ENCODE measurements at regions not wholly inside any gene's neighbourhood (a gene's known extent, or its start where the extent isn't known, plus 50 kb on each side); places are given as distances from the start of the nearest gene placed in this dataset.

DNA sequence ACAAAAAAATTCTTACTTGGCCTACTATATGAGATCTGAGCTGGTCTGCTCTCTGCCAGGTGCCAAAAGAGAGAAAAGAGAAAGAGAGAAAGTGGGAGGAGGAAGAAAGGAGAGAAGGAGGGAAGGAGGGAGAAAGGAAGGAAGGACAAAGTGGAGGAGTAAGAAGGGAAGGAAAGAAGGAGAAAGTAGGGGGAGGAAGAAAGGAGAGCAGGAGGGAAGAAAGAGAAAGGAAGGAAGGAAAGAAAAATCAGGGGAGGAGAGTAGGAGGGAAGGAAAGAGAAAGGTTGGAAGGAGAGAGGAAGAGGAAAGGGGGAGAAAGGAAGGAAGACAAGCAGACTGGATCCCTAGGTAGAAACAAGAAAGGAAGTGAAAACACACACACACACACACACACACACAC is 96.8 kb downstream of the RPS29 start:
- TF ChIP-seq, protein P1, sequence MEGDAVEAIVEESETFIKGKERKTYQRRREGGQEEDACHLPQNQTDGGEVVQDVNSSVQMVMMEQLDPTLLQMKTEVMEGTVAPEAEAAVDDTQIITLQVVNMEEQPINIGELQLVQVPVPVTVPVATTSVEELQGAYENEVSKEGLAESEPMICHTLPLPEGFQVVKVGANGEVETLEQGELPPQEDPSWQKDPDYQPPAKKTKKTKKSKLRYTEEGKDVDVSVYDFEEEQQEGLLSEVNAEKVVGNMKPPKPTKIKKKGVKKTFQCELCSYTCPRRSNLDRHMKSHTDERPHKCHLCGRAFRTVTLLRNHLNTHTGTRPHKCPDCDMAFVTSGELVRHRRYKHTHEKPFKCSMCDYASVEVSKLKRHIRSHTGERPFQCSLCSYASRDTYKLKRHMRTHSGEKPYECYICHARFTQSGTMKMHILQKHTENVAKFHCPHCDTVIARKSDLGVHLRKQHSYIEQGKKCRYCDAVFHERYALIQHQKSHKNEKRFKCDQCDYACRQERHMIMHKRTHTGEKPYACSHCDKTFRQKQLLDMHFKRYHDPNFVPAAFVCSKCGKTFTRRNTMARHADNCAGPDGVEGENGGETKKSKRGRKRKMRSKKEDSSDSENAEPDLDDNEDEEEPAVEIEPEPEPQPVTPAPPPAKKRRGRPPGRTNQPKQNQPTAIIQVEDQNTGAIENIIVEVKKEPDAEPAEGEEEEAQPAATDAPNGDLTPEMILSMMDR (IDR thresholded peaks at IDR 0.05; ENCODE audit: low read depth, low read length, missing control alignments) = no peak
- in situ Hi-C loops (cut with HindIII; ENCODE audit: low sequenced_read_pairs) = no loop called here
- no peak overlapping the region for H3K4me3 ChIP-seq (ENCODE audit: low read depth, low read length)
- DNase-seq (ENCODE audit: low read depth) = no peak

DNA sequence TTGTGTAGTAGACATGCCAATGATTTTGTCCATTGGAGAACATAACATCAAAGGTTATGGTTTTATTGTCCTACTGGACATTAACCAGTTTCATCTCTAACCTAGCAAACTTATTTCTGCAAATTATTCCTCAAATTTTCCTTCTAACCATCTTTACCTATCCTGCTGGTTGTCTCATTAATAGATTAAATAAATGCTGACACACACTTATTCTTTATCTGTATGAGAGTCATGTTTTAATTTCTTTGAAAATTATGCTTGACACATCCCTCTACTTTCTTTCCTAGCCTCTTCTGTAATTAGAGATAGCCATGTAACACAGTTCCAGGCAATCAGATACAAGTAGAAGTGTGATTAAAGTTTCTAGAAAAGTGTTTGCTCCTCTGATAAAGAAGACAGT is 98.9 kb downstream of the RPS29 start:
- no peak for DNase-seq (ENCODE audit: low read depth)
- H3K4me3 ChIP-seq (ENCODE audit: low read depth, low read length) = no peak overlapping the region
- in situ Hi-C loops (cut with HindIII; ENCODE audit: low sequenced_read_pairs) = no loop called here
- TF ChIP-seq, protein P1 (IDR thresholded peaks at IDR 0.05; ENCODE audit: low read depth, low read length, missing control alignments) = no peak

DNA sequence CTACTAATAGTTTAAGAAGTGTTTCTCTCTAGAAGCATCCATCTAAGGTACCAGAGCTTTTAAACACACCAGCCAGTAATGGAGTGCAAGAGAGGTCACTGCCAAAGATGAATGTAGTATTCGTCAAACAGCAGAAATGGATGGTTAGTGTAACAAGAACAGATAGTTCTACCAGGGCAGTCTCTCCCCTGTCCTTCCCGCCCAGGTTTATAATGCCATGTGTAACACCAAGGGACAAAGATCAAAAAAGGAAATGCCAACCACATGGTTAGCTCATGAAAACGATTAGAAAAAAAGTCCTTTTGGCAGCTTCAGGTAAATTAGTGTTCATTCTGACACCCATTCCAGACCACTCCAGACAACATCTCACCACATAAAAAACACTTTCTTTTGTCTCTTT is 100.9 kb downstream of the RPS29 start:
- TF ChIP-seq, protein P1 (IDR thresholded peaks at IDR 0.05; ENCODE audit: low read depth, low read length, missing control alignments) = no peak
- in situ Hi-C loops (cut with HindIII; ENCODE audit: low sequenced_read_pairs) = no loop called here
- no peak for DNase-seq (ENCODE audit: low read depth)
- H3K4me3 ChIP-seq (ENCODE audit: low read depth, low read length) = no peak overlapping the region

DNA sequence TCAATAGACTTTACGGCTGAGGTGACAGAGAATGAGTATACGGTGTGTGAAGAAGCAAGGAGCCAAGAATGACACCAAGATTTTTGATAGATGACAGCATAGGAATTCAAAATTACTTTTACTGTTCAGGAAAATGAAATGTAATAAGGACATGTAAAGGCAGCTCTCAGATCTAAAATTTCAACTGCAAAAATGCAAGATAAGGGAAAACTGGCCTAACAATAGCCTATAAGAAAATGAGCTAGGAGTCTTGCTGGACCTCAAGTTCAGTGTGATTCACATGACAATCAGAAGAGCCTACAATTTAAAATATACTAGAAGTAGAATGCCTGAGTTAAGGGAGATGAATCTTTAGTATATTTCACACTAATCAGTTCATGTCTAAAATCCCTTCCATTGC is 102.0 kb downstream of the RPS29 start:
- no peak for DNase-seq (ENCODE audit: low read depth)
- TF ChIP-seq, protein P1 (IDR thresholded peaks at IDR 0.05; ENCODE audit: low read depth, low read length, missing control alignments) = no peak
- H3K4me3 ChIP-seq (ENCODE audit: low read depth, low read length) = no peak overlapping the region
- in situ Hi-C loops (cut with HindIII; ENCODE audit: low sequenced_read_pairs) = no loop called here

DNA sequence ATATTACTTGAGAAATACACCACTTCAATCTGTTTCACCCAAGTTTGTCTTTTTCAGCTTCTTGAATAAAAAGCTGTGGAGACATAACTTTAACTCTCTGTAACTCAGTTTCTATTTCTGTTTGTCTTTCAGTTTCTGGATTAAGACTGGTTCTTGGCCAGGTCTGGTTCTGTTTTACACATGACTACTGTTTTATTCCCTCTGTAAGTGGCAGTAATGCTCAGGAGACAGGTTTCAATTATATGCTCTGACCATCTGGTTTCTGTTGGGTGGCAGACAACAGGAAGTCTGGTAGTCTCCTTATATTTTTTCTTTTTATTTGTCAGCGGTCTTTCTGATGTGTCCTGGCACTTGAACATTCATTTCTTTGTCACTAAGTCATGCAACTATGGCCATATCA is 102.9 kb downstream of the RPS29 start:
- no peak overlapping the region for H3K4me3 ChIP-seq (ENCODE audit: low read depth, low read length)
- DNase-seq (ENCODE audit: low read depth) = no peak
- in situ Hi-C loops (cut with HindIII; ENCODE audit: low sequenced_read_pairs) = no loop called here
- TF ChIP-seq, protein P1 (IDR thresholded peaks at IDR 0.05; ENCODE audit: low read depth, low read length, missing control alignments) = no peak

DNA sequence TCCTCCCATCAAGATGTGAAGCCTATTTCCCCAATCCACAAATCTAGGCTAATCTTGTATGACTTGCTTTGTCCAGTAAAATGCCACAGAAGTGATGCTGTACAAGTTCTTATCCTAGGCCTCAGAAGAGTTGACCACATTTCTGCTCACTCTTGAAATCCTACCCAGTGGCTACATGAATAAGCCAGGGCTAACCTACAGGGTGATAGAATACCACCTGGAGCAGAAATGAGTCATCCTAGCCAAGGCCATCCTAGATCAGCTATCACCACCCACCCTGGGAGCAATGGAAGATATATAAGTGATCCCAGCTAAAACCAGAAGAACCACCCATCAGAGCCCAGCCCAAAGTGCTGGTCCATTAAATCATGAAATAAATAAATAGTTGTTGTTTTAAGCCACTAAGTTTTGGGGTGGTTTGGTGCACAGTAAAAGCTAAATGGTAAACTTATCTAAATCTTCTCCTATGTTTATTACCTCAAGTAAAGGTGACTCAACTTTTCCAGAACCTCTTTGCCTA is 105.1 kb downstream of the RPS29 start:
- in situ Hi-C loops (cut with HindIII; ENCODE audit: low sequenced_read_pairs) = no loop called here
- no peak for DNase-seq (ENCODE audit: low read depth)
- H3K4me3 ChIP-seq (ENCODE audit: low read depth, low read length) = no peak overlapping the region
- TF ChIP-seq, protein P1 (IDR thresholded peaks at IDR 0.05; ENCODE audit: low read depth, low read length, missing control alignments) = no peak

Measured in astrocyte of the cerebellum (primary cell).